Brain pericyte (primary cell): ENCODE measurements at regions not wholly inside any gene's neighbourhood (a gene's known extent, or its start where the extent isn't known, plus 50 kb on each side); places are given as distances from the start of the nearest gene placed in this dataset.
"Not testable (repeated sequence)": the region's sequence is repeated elsewhere in the genome, so short reads cannot be mapped to it uniquely, and the experiment has no call there.

Experiments used
- DNase-seq: peaks from one replicate; pipeline ENCODE4 v3.0.0-alpha.2; 2012; ENCODE audit warnings: low read depth, low spot score

DNA sequence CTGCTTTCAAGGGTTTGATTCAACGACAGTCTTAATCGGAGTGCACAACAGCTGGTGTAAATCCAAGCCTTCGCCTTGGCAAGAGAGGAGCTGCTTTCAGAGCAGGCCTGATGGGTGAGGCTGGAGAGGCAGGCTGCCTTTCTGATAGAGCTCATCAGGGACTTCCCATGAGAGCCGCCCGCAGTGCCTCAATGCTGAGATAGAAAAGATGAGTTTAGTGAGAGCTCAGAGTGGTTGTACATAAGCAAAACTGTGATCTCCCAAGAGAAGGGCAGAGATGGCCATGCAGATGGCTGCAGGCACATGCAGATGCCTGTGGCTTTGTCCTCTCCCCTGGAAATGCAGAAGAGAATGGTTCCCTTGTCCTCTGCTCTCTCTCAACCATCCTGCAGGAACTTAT is 122.1 kb downstream of the ARL4C start:
- DNase-seq: no peak

DNA sequence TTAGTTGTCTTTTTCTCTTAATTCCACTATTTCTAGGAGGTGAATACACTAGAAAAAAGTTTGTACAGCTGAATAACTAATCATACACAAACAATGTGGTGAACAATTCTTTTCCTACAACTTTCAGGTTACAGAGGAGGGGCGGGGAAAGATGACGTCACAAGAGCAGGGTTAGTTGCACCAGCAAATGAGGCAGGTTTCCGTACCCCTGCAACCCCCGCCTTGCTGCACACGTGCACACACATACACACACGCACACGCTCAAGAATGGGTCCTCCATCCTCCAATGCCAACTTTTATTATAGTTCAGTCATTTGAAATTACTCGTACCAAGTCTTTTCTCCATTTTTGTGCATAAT is 122.8 kb downstream of the ARL4C start:
- DNase-seq: no peak

DNA sequence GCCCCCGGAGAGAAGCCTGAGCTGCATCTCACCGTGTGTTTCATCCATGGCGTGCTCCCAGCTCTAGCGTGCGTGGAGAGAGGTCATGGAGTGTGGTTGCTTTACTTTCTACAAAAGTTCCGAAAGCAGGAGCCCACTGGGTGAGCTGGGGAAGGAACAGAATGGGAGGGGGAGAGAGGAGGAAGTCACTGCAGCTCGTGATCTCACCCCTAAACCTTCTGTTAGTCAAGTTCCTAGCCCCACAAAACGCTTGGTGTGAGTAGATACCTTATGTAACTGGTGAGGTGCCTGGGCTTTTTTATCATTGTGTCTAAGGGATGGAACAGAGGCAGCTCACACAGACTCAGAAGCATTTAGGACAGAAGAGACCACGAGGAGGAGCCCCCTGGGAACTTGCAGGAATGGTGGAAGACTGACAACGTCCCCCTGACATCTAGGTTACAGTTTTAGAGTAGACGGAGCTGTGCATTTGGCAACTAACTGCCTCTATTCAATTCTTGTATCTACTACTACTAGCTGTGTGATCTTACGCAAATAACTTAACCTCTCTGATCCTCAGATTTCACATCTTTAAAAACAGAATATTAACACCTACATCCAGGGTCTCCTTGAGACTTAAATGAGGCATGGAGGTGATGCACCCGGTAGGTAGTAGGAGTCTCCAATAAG is 123.3 kb downstream of the ARL4C start:
- DNase-seq: no peak

DNA sequence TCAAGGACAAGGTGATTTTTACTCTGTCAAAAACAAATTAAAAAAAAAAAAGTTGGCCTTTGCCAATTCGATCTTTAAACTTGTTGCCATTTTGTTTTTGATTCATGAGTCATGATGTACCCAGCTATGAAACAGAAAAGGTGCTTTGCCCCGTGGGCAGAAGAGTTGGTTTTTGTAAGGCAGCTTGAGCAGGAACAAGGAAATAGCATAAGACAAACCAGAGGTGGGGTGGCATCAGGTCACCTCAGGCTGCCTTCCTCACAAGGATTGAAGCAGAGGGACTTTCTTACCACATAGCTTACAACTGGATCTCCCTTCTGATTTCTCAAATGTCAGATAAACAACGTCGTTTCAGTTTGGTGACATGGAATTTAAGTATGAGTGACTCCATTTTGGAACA is 123.8 kb downstream of the ARL4C start:
- DNase-seq: no peak

DNA sequence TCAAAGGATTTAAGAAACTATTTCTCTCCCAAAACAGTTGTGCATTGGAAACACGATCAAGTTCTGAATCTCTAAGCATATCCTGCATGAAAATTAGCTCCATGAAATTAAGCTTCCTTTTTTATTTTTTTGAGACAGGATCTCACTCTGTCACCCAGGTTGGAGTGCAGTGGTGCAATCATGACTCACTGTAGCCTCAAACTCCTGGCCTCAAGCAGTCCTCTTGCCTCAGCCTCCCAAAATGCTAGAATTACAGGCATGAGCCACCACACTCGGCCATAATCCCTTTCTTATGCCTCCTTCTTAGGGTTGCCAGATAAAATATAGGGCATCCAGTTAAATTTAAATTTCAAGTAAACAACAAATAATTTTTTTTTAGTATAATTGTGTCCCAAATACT is 124.4 kb downstream of the ARL4C start:
- no peak for DNase-seq

DNA sequence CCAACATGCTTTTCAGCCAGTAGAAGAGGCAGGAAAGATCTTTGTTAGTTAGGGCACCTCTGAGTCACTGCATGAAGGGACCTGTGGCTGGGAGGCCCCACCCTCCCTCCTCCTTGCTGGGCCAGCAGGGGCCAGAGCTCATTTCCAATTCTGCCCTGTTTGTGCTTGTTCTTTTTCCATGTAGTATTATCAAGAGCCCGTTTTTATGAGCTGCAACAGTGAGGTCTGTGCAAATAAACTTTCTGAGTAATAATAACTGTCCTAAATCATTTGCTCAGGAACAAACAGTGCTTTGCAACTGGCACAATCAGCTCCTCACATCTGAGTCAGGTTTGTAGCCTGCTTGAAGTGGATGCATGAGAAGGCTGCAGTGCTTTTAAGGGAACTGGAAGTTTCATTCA is 128.0 kb downstream of the ARL4C start:
- DNase-seq: no peak

DNA sequence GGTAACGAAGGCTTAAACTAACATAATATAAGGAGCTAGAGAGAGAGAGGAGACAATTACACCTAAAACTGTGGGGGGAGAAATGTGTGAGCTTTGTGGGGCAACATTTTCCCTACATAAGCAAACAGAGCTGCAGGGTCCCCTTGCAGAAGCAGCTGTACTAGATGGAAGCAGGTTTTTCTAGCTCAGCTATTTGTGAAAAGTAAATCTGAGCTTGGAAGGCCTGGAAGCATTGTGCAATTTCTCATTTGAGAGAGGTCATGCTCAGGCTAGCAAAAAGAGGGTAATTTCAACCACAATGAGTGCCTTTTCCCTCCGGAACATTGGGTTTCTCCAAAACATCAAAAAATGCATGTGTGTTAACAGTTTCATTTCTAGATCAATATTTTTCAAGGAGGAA is 130.0 kb downstream of the ARL4C start:
- DNase-seq: no peak

DNA sequence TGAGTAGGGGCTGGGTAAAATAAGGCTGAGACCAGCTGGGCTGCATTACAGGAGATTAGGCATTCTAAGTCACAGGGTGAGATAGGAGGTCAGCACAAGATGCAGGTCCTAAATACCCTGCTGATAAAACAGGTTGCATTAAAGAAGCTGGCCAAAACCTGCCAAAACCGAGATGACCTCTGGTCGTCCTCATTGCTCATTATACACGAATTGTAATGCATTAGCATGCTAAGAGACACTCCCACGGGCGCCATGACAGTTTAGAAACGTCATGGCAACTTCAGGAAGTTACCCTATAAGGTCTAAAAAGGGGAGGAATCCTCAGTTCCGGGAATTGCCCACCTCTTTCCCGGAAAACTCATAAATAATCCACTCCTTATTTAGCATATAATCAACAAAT is 132.2 kb downstream of the ARL4C start:
- no peak for DNase-seq

DNA sequence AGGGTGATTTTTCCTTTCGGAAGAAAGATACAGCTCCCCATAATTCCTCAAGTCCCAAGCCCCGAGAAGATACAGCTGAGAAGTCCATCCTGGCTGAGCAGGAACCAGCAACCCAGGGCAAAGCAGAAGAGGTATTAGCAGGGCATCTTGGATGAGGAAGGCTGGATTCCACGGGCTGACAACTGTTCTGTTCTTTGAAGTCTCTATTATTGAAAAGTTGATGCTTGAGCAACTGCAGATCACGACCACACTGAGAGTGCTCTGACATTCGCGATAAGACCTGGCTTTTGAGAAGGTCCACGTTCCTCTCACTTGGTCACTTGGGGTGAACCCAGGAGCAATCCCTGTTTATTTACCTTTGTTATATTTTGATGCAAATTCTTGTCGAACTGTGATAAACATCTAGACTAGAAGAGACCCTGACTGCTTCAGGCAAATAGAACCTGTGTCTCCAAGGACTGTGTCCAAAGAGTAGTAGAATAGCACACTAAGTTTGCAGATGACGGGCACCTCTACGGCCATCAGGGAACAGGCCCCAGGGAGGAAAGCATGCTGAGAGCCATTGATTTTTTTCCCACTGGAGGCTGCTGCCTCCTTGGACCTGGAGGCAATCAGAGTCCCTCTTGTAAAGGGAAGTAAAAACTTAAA is 133.1 kb downstream of the ARL4C start:
- DNase-seq: no peak

DNA sequence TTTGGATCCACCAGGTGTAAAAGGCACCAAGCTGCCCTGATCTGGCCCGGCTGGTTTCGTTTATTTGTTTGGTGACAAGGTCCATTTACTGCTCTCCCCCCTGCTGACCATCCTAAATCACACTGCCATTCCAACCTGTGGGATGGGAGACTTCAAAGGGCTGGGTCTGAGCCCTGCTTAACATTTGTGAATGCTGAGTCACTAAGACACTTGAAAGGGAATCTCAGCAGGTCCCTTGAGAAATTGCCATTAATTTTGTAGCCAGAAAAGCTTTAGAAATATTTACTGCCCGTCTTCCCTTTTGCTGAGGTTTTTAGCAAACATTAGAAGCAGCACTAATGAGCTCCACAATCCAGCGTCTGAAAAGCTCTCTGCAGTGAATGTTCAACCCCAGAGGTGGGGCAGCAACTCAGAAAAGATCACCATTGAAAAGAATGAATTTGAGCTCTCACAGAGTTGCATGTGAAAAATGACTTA is 133.8 kb downstream of the ARL4C start:
- DNase-seq: no peak

DNA sequence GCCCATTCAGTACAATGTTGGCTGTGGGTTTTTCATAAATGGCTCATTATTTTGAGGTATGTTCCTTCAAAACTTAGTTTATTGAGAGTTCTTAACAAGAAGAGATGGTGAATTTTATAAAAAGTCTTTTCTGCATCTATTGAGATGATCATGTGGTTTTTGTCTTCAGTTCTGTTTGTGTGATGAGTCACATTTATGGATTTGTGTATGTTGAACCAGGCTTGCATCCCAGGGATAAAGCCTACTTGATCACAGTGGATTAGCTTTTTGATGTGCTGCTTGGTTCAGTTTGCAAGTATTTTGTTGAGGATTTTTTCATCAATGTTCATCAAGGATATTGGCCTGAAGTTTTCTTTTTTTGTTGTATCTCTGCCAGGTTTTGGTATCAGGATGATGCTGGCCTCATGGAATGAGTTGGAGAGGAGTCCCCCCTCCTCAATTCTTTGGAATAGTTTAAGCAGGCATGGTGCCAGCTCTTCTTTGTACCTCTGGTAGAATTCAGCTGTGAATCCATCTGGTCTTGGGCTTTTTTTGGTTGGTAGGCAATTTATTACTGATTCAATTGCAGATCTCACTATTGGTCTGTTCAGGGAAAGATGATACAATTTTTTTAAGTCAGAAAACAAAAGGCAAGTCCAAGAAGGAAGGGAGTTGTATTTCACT is 136.4 kb downstream of the ARL4C start:
- not testable (repeated sequence) for DNase-seq

DNA sequence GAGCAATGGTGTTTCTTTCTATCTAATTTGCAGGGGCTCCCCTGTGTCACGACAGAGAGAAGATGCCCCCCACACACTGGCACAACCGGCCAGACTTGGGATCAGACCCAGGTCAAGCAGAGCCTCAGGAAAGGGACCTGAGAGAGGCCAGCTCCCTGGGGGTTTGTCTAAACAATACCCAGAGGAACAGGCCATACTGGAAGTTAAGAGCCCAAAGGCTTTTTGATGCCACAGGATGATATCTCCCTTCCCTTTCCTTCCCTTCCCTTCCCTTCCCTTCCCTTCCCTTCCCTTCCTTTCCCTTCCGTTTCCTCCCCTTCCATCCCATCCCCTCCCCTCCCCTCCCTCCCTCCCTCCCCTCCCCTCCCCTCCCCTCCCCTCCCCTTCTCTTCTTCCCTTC is 139.2 kb downstream of the ARL4C start:
- no peak for DNase-seq

DNA sequence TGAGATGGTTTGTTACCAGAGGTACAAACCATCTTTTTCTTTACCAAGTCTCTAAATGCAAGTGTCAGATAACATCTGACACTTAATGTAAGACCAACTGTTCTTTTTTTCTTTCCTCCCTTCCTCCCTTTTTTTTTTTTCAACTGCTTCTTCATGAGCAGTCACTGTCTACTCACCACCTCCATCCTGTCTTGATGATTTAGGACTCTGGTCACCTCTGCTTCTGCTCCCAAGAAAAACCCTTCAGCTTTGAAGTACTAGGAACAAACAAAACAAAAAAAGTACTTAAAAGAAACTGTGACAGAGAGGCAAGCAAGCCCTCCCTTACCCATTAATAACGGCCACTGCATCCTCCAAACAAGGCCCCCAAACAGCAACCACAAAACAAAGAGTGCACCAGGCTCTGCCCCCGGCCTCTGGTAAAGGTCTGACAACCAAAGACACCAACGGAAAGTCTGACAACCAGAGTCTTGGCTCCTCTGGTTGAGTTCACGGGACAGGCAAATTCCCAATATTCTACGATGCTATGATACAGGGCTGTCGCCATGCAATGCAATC is 141.0 kb downstream of the ARL4C start:
- DNase-seq: no peak

DNA sequence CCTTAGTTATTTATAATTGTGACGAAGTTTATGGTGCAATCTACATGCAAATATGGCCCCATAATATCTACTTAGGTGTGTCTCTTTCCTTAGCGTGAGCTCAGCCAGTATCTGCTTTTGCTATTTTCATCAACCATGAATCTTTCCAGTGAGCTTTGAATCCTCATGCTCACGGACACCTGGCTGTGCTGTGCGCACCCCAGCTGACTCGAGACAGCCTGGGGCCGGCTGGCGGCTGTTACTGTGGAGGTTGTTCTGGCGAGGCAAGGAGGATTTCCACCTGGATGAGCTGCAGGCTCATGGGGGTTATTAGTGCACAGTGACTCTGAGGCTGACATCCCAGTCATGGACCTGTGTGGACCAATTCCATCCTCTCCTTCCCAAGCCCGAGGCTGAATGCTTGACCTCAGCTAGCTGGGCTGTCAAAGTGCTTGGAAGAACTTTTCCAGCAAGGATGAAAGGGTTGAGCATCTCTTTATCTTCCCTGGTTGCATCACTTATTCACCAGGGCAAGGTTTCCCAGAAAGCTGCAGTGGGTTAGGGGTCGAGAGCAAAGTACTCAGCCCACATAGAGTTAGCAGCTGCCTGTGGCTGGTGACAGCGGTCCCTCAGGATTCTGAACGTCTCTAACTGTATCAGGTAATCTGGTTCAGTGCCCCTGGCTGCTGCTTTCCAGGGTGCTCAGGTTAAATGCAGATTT is 141.7 kb downstream of the ARL4C start:
- no peak for DNase-seq

DNA sequence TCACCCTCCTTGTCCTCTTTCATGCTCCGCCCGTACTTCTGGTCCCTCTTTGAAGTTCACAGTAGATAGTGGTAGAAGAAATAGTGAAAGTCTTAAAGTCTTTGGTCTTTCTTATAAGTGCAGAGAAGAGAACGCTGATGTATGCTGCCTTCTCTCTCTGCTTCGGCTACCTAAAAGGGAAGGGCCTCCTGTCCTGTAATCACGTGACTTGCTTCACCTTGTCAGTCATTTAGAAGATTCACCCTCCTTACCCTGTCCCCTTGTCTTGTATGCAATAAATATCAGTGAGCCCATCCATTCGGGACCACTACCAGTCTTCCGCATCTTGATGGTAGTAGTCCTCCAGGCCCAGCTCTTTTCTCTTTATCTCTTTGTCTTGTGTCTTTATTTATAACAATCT is 144.6 kb downstream of the ARL4C start:
- DNase-seq: no peak

DNA sequence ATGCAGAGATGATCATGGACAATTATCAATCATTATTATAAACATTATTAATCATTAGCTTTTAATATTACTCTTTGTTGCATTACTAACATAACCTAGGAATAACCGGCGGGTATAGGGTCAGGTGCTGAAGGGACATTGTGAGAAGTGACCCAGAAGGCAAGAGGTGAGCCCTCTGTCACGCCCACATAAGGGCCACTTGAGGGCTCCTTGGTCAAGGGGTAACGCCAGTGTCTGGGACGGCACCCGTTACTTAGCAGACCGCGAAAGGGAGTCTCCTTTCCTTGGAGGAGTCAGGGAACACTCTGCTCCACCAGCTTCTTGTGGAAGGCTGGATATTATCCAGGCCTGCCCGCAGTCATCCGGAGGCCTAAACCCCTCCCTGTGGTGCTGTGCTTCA is 145.0 kb downstream of the ARL4C start:
- not testable (repeated sequence) for DNase-seq

DNA sequence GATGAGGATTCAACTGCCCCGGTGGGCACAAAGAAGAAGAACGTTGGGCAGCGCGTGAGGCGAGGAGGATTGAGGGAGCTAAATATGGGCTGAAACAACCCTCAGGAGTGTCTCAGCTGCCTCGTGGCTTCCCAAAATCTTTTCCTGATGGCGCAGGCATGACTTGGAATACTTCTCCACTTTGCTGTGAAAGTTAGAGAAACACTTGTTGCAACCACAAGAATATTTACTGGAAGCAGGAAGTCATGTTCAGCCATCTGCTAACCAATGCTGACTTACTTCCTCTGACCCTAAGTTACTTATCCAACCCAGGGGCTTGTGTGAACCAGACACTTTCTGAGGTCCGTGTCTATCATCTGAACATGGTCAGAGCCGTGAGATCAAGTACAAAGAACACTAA is 148.8 kb downstream of the ARL4C start:
- no peak for DNase-seq

DNA sequence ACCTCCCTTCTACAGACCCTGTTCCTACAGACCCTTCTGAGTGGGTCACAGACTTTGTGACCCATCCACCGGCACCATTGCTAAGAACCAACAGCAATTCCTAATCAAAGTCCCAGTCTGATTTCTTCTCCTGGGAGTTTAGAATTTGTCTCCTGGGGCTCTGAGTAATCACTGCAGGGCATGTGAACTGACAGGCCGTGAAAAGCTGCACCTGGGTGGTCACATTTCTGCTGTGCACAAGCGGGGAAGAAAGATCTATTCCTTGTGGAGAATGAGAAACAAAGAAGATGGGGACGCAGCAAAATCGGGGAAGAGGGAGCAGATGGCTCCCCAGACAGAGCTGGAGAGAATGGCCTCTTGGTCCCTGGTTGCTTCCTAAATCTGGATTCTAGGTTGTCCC is 151.0 kb downstream of the ARL4C start:
- no peak for DNase-seq

DNA sequence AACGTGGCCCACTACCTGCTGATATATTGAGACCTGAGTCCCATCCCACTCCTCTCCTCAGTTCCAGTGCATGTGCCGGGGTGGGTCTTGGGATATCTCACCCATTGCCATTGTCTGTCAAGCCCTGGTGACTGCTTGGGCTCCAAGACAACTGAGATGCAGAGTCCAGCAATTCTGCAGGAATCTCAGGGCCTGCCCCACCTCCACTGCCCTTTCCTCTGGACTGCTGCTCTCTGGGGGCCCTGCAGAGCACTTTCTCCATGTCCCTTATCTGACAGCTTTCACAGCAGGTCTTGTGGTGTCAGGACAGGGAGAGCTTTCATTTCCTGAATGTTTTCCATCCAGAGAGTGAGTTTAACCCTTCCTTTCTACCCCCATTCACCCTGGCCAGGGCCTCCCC is 152.9 kb downstream of the ARL4C start:
- no peak for DNase-seq

DNA sequence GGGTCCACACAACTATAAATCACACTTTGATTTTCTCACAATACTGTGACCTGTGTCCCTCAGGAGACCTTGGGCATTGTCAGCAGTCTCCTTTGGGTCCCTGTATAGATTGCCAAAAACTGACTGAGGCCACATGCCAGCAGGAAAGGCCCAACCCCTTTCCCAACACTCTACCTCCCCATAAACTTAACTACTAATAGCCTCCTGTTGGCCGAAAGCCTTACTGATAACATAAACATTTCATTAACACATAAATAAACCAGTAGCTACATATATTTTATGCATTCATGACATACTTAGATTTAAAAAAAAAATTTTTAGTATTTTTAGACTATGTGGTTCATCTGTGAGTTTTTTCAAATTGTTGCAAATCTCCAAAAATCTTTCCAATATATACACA is 153.5 kb downstream of the ARL4C start:
- no peak for DNase-seq

DNA sequence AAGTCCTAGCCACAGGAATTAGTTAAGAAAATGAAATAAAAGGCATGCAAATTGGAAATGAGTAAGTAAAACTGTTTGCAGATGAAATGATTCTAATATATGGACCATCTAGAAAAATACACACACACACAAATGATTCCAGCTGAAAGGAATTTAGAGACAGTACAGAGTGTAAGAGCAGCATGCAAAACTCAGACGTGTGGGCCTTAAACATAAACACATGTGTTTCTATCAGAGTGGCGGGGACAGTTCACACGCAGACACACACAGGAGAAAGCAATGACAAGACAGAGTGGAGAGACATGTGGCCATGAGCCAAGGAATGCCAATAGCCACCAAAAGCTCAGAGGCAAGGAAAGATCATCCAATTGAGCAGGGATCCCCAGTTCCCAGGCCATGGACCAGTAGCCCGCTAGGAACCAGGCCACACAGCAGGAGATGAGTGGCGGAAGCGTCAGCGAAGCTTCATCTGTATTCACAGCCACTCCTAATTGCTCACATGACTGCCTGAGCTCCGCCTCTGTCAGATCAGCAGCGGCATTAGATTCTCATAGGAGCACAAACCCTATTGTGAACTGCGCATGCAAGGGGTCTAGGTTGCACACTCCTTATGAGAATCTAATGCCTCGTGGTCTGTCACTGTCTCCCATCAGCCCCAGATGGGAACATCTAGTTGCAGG is 155.4 kb downstream of the ARL4C start:
- DNase-seq: no peak

DNA sequence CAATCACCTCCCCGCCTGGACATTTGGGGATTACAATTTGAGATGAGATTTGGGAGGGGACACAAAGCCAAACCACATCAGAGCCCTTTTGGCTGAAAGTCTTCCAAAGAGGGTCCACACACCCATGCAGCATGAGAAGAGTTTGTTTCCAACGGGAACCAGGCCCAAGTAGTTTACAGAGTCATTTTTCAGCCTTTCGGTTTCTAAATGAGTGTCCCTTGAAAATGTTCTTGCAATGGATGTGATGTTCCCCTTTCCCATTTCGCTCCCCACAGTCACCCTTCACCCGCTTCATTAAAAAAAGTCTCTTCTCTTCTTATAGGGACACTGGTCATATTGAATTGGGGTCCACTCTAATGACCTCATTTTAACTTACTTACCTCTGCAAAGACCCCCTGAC is 157.4 kb downstream of the ARL4C start:
- DNase-seq: no peak
